ENCODE measurements at regions not wholly inside any gene's neighbourhood (a gene's known extent, or its start where the extent isn't known, plus 50 kb on each side); places are given as distances from the start of the nearest gene placed in this dataset.

GRCh38 chr3:113096188-113096892 is 105.6 kb downstream of the GTPBP8 start:
- DNase-seq (ENCODE audit: low read depth) = peak; percentile 50

GRCh38 chr3:113097960-113098447 is 107.2 kb downstream of the GTPBP8 start:
- peak; percentile 91 for DNase-seq (ENCODE audit: low read depth)

GRCh38 chr3:113100063-113100462 is 109.3 kb downstream of the GTPBP8 start:
- no peak for DNase-seq (ENCODE audit: low read depth)

GRCh38 chr3:113103588-113103987 is 107.8 kb upstream of the BOC start:
- DNase-seq (ENCODE audit: low read depth) = peak; percentile 54

- DNase-seq (ENCODE audit: low read depth) = no peak
Measured at GRCh38 chr3:113104357-113105092, 106.8 kb upstream of the BOC start.

- DNase-seq (ENCODE audit: low read depth) = no peak
Measured at GRCh38 chr3:113105093-113105449, 106.3 kb upstream of the BOC start.

- no peak for DNase-seq (ENCODE audit: low read depth)
Measured at GRCh38 chr3:113105966-113106660, 105.2 kb upstream of the BOC start.

GRCh38 chr3:113110267-113110666 is 101.1 kb upstream of the BOC start:
- DNase-seq (ENCODE audit: low read depth) = no peak

- DNase-seq (ENCODE audit: low read depth) = peak; percentile 22
Measured at GRCh38 chr3:113111011-113111707, 100.2 kb upstream of the BOC start.

GRCh38 chr3:113113361-113113760 is 98.0 kb upstream of the BOC start:
- DNase-seq (ENCODE audit: low read depth) = no peak

GRCh38 chr3:113117511-113118234 is 93.7 kb upstream of the BOC start:
- no peak for DNase-seq (ENCODE audit: low read depth)

GRCh38 chr3:113118336-113118735 is 93.0 kb upstream of the BOC start:
- no peak for DNase-seq (ENCODE audit: low read depth)

GRCh38 chr3:113124256-113124830 is 87.0 kb upstream of the BOC start:
- no peak for DNase-seq (ENCODE audit: low read depth)

GRCh38 chr3:113125951-113126350 is 85.4 kb upstream of the BOC start:
- no peak for DNase-seq (ENCODE audit: low read depth)

- DNase-seq (ENCODE audit: low read depth) = peak; percentile 25
Measured at GRCh38 chr3:113128386-113129015, 82.9 kb upstream of the BOC start.

GRCh38 chr3:113129168-113129567 is 82.2 kb upstream of the BOC start:
- DNase-seq (ENCODE audit: low read depth) = no peak

GRCh38 chr3:113132571-113132996 is 78.8 kb upstream of the BOC start:
- DNase-seq (ENCODE audit: low read depth) = peak; percentile 70

GRCh38 chr3:113133140-113133539 is 78.2 kb upstream of the BOC start:
- no peak for DNase-seq (ENCODE audit: low read depth)

- DNase-seq (ENCODE audit: low read depth) = peak; percentile 32
Measured at GRCh38 chr3:113136071-113136470, 75.3 kb upstream of the BOC start.

- no peak for DNase-seq (ENCODE audit: low read depth)
Measured at GRCh38 chr3:113136544-113136943, 74.8 kb upstream of the BOC start.

Data from renal cortical epithelial cell (primary cell).